ENCODE measurements at regions not wholly inside any gene's neighbourhood (a gene's known extent, or its start where the extent isn't known, plus 50 kb on each side); places are given as distances from the start of the nearest gene placed in this dataset.

GRCh38 chr13:62085337-62086229 lies 669.9 kb upstream of the PCDH20 start:
- no peak overlapping the region for H3K27ac Mint-ChIP-seq
- H3K4me3 Mint-ChIP-seq, result no peak overlapping the region
- DNase-seq (ENCODE audit: low spot score in 2 of 2), result no peak
- no peaks in the 10 kb centered on the region for H3K4me1 Mint-ChIP-seq
- no peaks in the 10 kb centered on the region for H3K9me3 Mint-ChIP-seq
- no peak for ATAC-seq (ENCODE audit: low read depth)
- no peaks in the 10 kb centered on the region for H3K27me3 Mint-ChIP-seq
- no peaks in the 10 kb centered on the region for H3K36me3 Mint-ChIP-seq

- no peak for ATAC-seq (ENCODE audit: low read depth)
- Mint-ChIP-seq H3K4me1 (no peaks in the 10 kb centered on the region), H3K9me3 (no peaks in the 10 kb centered on the region), H3K27me3 (no peaks in the 10 kb centered on the region), H3K4me3 (no peak overlapping the region), H3K36me3 (no peaks in the 10 kb centered on the region), H3K27ac (no peak overlapping the region)
- DNase-seq (ENCODE audit: low spot score in 2 of 2), result no peak
These were observed 669.1 kb upstream of the PCDH20 start for GRCh38 chr13:62084728-62085127.

GRCh38 chr13:62067821-62068220 lies 652.2 kb upstream of the PCDH20 start:
- peaks cover 6% of the 10 kb centered on the region for H3K9me3 Mint-ChIP-seq
- H3K4me1 Mint-ChIP-seq, result no peaks in the 10 kb centered on the region
- H3K4me3 Mint-ChIP-seq, result no peak overlapping the region
- H3K36me3 Mint-ChIP-seq, result no peaks in the 10 kb centered on the region
- H3K27me3 Mint-ChIP-seq, result no peaks in the 10 kb centered on the region
- DNase-seq (ENCODE audit: low spot score in 2 of 2), result no peak
- no peak overlapping the region for H3K27ac Mint-ChIP-seq
- ATAC-seq (ENCODE audit: low read depth), result no peak

- peaks cover 6% of the 10 kb centered on the region for H3K9me3 Mint-ChIP-seq
- ATAC-seq (ENCODE audit: low read depth) (no peak), DNase-seq (ENCODE audit: low spot score in 2 of 2) (no peak)
- no peak overlapping the region for H3K27ac Mint-ChIP-seq
- H3K36me3 Mint-ChIP-seq, result no peaks in the 10 kb centered on the region
- H3K4me1 Mint-ChIP-seq, result no peaks in the 10 kb centered on the region
- no peak overlapping the region for H3K4me3 Mint-ChIP-seq
- no peaks in the 10 kb centered on the region for H3K27me3 Mint-ChIP-seq
These were observed 649.4 kb upstream of the PCDH20 start for GRCh38 chr13:62065016-62065415.

- no peak overlapping the region for H3K4me3 Mint-ChIP-seq
- no peaks in the 10 kb centered on the region for H3K4me1 Mint-ChIP-seq
- H3K27ac Mint-ChIP-seq, result no peak overlapping the region
- no peaks in the 10 kb centered on the region for H3K36me3 Mint-ChIP-seq
- no peak for DNase-seq (ENCODE audit: low spot score in 2 of 2)
- no peak for ATAC-seq (ENCODE audit: low read depth)
- no peaks in the 10 kb centered on the region for H3K27me3 Mint-ChIP-seq
- H3K9me3 Mint-ChIP-seq, result peaks cover 2% of the 10 kb centered on the region
These were observed 646.1 kb upstream of the PCDH20 start for GRCh38 chr13:62061751-62062150.

- no peaks in the 10 kb centered on the region for H3K27me3 Mint-ChIP-seq
- H3K36me3 Mint-ChIP-seq, result no peaks in the 10 kb centered on the region
- H3K9me3 Mint-ChIP-seq, result peaks cover 2% of the 10 kb centered on the region
- no peak for DNase-seq (ENCODE audit: low spot score in 2 of 2)
- H3K4me3 Mint-ChIP-seq, result no peak overlapping the region
- H3K27ac Mint-ChIP-seq, result no peak overlapping the region
- no peaks in the 10 kb centered on the region for H3K4me1 Mint-ChIP-seq
- ATAC-seq (ENCODE audit: low read depth), result no peak
These were observed 644.9 kb upstream of the PCDH20 start for GRCh38 chr13:62060570-62060969.

GRCh38 chr13:62057286-62057685 lies 641.6 kb upstream of the PCDH20 start:
- ATAC-seq (ENCODE audit: low read depth), result no peak
- Mint-ChIP-seq H3K27ac (no peak overlapping the region), H3K27me3 (no peaks in the 10 kb centered on the region), H3K36me3 (no peaks in the 10 kb centered on the region), H3K4me1 (no peaks in the 10 kb centered on the region), H3K9me3 (peaks cover 1% of the 10 kb centered on the region), H3K4me3 (no peak overlapping the region)
- DNase-seq (ENCODE audit: low spot score in 2 of 2), result no peak

- H3K9me3 Mint-ChIP-seq, result peaks cover 4% of the 10 kb centered on the region
- H3K27ac Mint-ChIP-seq, result no peak overlapping the region
- H3K36me3 Mint-ChIP-seq, result no peaks in the 10 kb centered on the region
- H3K4me3 Mint-ChIP-seq, result no peak overlapping the region
- H3K27me3 Mint-ChIP-seq, result no peaks in the 10 kb centered on the region
- ATAC-seq (ENCODE audit: low read depth) (no peak), DNase-seq (ENCODE audit: low spot score in 2 of 2) (no peak)
- H3K4me1 Mint-ChIP-seq, result no peaks in the 10 kb centered on the region
These were observed 634.3 kb upstream of the PCDH20 start for GRCh38 chr13:62049992-62050391.

GRCh38 chr13:62046512-62046911 lies 630.9 kb upstream of the PCDH20 start:
- no peak for DNase-seq (ENCODE audit: low spot score in 2 of 2)
- H3K4me3 Mint-ChIP-seq, result no peak overlapping the region
- no peak for ATAC-seq (ENCODE audit: low read depth)
- no peaks in the 10 kb centered on the region for H3K4me1 Mint-ChIP-seq
- H3K27ac Mint-ChIP-seq, result no peak overlapping the region
- H3K27me3 Mint-ChIP-seq, result no peaks in the 10 kb centered on the region
- peaks cover 5% of the 10 kb centered on the region for H3K9me3 Mint-ChIP-seq
- H3K36me3 Mint-ChIP-seq, result no peaks in the 10 kb centered on the region

GRCh38 chr13:62043600-62043999 lies 628.0 kb upstream of the PCDH20 start:
- no peak overlapping the region for H3K27ac Mint-ChIP-seq

GRCh38 chr13:62040806-62041205 lies 625.2 kb upstream of the PCDH20 start:
- Mint-ChIP-seq H3K36me3 (no peaks in the 10 kb centered on the region), H3K9me3 (peaks cover 3% of the 10 kb centered on the region), H3K4me3 (no peak overlapping the region), H3K27me3 (no peaks in the 10 kb centered on the region), H3K4me1 (no peaks in the 10 kb centered on the region), H3K27ac (no peak overlapping the region)
- DNase-seq (ENCODE audit: low spot score in 2 of 2), result no peak
- ATAC-seq (ENCODE audit: low read depth), result no peak

More at GRCh38 chr13:62043600-62043999, 628.0 kb upstream of the PCDH20 start:
- Mint-ChIP-seq H3K36me3 (no peaks in the 10 kb centered on the region), H3K4me1 (no peaks in the 10 kb centered on the region), H3K4me3 (no peak overlapping the region), H3K9me3 (peaks cover 2% of the 10 kb centered on the region), H3K27me3 (no peaks in the 10 kb centered on the region)
- no peak for DNase-seq (ENCODE audit: low spot score in 2 of 2)
- ATAC-seq (ENCODE audit: low read depth), result no peak

GRCh38 chr13:62040078-62040477 lies 624.4 kb upstream of the PCDH20 start:
- Mint-ChIP-seq H3K4me3 (no peak overlapping the region), H3K27me3 (no peaks in the 10 kb centered on the region), H3K9me3 (peaks cover 3% of the 10 kb centered on the region), H3K4me1 (no peaks in the 10 kb centered on the region), H3K27ac (no peak overlapping the region), H3K36me3 (no peaks in the 10 kb centered on the region)
- DNase-seq (ENCODE audit: low spot score in 2 of 2) (no peak), ATAC-seq (ENCODE audit: low read depth) (no peak)

GRCh38 chr13:62038214-62038613 lies 622.6 kb upstream of the PCDH20 start:
- no peak overlapping the region for H3K4me3 Mint-ChIP-seq
- DNase-seq (ENCODE audit: low spot score in 2 of 2) (no peak), ATAC-seq (ENCODE audit: low read depth) (no peak)
- H3K4me1 Mint-ChIP-seq, result no peaks in the 10 kb centered on the region
- H3K36me3 Mint-ChIP-seq, result no peaks in the 10 kb centered on the region
- H3K27ac Mint-ChIP-seq, result no peak overlapping the region
- no peaks in the 10 kb centered on the region for H3K27me3 Mint-ChIP-seq
- peaks cover 1% of the 10 kb centered on the region for H3K9me3 Mint-ChIP-seq

- DNase-seq (ENCODE audit: low spot score in 2 of 2), result no peak
- H3K36me3 Mint-ChIP-seq, result no peaks in the 10 kb centered on the region
- H3K4me3 Mint-ChIP-seq, result no peak overlapping the region
- peaks cover 1% of the 10 kb centered on the region for H3K9me3 Mint-ChIP-seq
- H3K27ac Mint-ChIP-seq, result no peak overlapping the region
- no peak for ATAC-seq (ENCODE audit: low read depth)
- no peaks in the 10 kb centered on the region for H3K4me1 Mint-ChIP-seq
- no peaks in the 10 kb centered on the region for H3K27me3 Mint-ChIP-seq
These were observed 620.3 kb upstream of the PCDH20 start for GRCh38 chr13:62035981-62036380.

GRCh38 chr13:62033934-62034333 lies 618.3 kb upstream of the PCDH20 start:
- Mint-ChIP-seq H3K4me3 (no peak overlapping the region), H3K4me1 (no peaks in the 10 kb centered on the region), H3K9me3 (peaks cover 1% of the 10 kb centered on the region), H3K27me3 (no peaks in the 10 kb centered on the region), H3K27ac (no peak overlapping the region), H3K36me3 (no peaks in the 10 kb centered on the region)
- no peak for DNase-seq (ENCODE audit: low spot score in 2 of 2)
- no peak for ATAC-seq (ENCODE audit: low read depth)

Measured in memory B cell (primary cell).